Activated CD4-positive, alpha-beta T cell treated with anti-CD3 and anti-CD28 coated beads for 36 hours (primary cell): ENCODE measurements at regions not wholly inside any gene's neighbourhood (a gene's known extent, or its start where the extent isn't known, plus 50 kb on each side); places are given as distances from the start of the nearest gene placed in this dataset.

ENCODE experiments used
- ATAC-seq: fragments of 200-7000 bp; cut with Tn5 transposase; one replicate; pipeline ENCODE4 v1.10.0; 2021; ENCODE audit warnings: mild to moderate bottlenecking, moderate library complexity
- CTCF ChIA-PET: fragments of 350-600 bp; sonication (Branson Sonifier 250); formaldehyde crosslinking; loops from one replicate; lab custom pipeline; 2021; ENCODE audit warnings: antibody characterized with exemption; lab: Charles Lee
- POLR2A ChIA-PET: fragments of 350-600 bp; sonication (Branson Sonifier 250); formaldehyde crosslinking; loops from one replicate; lab custom pipeline; 2021; ENCODE audit warnings: antibody characterized with exemption, inconsistent platforms; lab: Charles Lee
- DNase-seq: peaks from one replicate; pipeline ENCODE4 v3.0.0-alpha.2; 2020
- H3K27ac Mint-ChIP-seq: one replicate; pipeline ENCODE4 v1.8.0; 2021; ENCODE audit warnings: mixed read lengths
- H3K27me3 Mint-ChIP-seq: one replicate; pipeline ENCODE4 v1.8.0; 2021; ENCODE audit warnings: mixed read lengths
- H3K36me3 Mint-ChIP-seq: one replicate; pipeline ENCODE4 v1.8.0; 2021; ENCODE audit warnings: low read depth, mixed read lengths
- H3K4me1 Mint-ChIP-seq: one replicate; pipeline ENCODE4 v1.8.0; 2021; ENCODE audit warnings: mixed read lengths
- H3K4me3 Mint-ChIP-seq: one replicate; pipeline ENCODE4 v1.8.0; 2021; ENCODE audit warnings: mild to moderate bottlenecking, moderate library complexity, mixed read lengths
- H3K9me3 Mint-ChIP-seq: one replicate; pipeline ENCODE4 v1.8.0; 2021; ENCODE audit warnings: low read depth, mixed read lengths
- intact Hi-C, 2 experiments: fragments of 100-400 bp; cut with DNase I in 1 of 2; cut with micrococcal nuclease in 1 of 2; formaldehyde crosslinking; loops; one replicate each; pipeline versions ENCODE4 v1.14.2 to v1.15.1; 2022 to 2024; cut with DNase I, micrococcal nuclease

DNA sequence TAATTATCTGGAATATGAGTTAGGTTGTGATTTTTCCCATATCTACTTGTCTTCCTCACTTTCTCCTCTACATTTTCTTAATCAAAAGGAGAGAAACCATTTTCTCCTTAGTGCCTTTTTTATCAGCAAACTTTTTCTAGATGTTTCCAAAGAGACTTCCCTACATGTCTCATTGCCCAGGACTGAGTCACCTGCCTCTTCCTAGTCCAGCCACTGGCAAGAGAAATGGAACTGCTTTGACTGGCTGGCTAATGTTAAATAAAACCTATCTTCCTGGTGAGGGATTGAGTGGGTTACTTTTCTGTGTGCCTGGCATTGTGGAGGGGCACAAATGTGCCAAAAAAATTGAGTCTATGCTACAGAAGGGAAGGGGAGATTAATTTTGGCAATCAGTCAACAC, 52.1 kb upstream of the CD5L start:
- Mint-ChIP-seq H3K27me3 (peaks cover 11% of the 10 kb centered on the region), H3K9me3 (peaks cover 2% of the 10 kb centered on the region), H3K27ac (no peak overlapping the region), H3K4me1 (no peaks in the 10 kb centered on the region), H3K4me3 (no peak overlapping the region), H3K36me3 (no peaks in the 10 kb centered on the region)
- ATAC-seq (no peak), DNase-seq (no peak)
- intact Hi-C loops = no loop called here
- ChIA-PET CTCF (no interaction called here), POLR2A (no interaction called here)

DNA sequence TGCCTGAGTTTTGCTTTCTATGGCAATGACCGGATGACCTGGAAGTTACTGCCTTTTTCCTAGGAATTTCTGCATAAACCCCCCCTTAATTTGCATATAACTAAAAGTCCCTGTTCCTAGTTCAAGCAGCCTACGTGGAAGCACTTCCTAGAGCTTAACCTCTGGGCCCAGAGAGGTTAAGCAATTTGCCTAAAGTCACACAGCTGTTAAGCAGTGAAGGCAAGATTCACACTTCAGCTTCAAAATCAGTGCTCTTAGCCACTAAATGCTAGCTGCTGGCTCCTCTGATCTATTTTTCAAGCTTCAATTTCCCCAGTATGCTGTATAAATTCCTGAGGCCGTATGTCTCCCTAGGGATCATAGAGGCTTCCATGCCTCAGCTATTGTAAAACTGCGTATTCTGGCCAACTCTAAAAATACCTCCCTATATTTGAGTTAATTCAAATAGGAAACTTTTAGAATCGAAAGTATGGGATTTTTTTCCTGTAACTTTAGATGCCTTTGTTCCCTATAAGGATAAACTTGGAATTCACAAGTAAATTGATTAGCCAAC, 53.1 kb upstream of the CD5L start:
- Mint-ChIP-seq H3K9me3 (peaks cover 5% of the 10 kb centered on the region), H3K4me3 (no peak overlapping the region), H3K36me3 (no peaks in the 10 kb centered on the region), H3K27ac (no peak overlapping the region), H3K4me1 (no peaks in the 10 kb centered on the region), H3K27me3 (peaks cover 11% of the 10 kb centered on the region)
- ChIA-PET POLR2A (no interaction called here), CTCF (no interaction called here)
- DNase-seq (no peak), ATAC-seq (no peak)
- intact Hi-C loops = no loop called here

DNA sequence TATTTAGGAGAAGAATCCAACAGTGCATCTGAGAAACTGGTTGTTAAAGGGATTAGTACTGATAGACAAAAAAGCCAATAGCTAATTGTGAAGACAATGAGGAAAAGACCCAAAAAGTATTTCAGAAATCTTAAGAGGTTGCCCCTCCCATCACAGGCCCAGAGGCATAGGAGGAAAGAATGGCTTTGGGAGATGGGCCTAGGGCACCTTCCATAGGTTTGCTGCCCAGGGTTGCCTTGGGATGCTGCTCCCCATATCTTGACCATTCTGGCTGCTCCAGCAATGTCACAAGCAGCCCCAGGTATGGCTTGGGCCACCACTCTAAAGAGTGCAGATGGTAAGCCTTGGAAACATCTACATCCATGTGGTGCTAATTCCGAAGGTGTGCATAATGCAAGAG, 68.7 kb upstream of the CD5L start:
- no peak for ATAC-seq

DNA sequence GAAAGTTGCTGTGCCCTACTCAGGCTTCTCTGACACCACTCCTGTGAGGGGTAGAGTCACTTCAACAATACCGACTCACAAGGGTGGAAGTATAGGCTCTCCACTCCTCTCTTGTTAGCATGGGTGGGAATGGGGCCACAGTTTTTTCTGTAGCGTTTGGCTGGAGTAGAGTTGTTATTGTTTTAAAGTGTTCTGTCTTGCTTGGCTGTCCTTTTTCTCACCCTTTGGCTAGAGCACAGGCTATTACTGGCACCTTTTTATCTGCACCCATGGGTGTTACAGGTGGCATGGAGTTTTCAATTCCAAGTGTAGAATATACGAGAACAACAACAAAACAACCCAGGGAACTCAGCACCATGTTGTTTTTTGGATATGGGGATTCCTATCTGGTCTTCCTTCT, 74.3 kb upstream of the CD5L start:
- no peak for DNase-seq
- POLR2A ChIA-PET = no interaction called here
- no peak overlapping the region for H3K4me3 Mint-ChIP-seq
- peaks cover 2% of the 10 kb centered on the region for H3K9me3 Mint-ChIP-seq
- CTCF ChIA-PET = no interaction called here
- H3K27me3 Mint-ChIP-seq = peaks cover 23% of the 10 kb centered on the region
- no peaks in the 10 kb centered on the region for H3K36me3 Mint-ChIP-seq
- H3K4me1 Mint-ChIP-seq = no peaks in the 10 kb centered on the region
- ATAC-seq = no peak
- no peak overlapping the region for H3K27ac Mint-ChIP-seq
- intact Hi-C loops = no loop called here

More for the DNA sequence above, 68.7 kb upstream of the CD5L start:
- peaks cover 19% of the 10 kb centered on the region for H3K27me3 Mint-ChIP-seq
- ChIA-PET CTCF (no interaction called here), POLR2A (no interaction called here)
- H3K4me1 Mint-ChIP-seq = no peaks in the 10 kb centered on the region
- no peak overlapping the region for H3K4me3 Mint-ChIP-seq
- no peak overlapping the region for H3K27ac Mint-ChIP-seq
- H3K36me3 Mint-ChIP-seq = no peaks in the 10 kb centered on the region
- H3K9me3 Mint-ChIP-seq = peaks cover 2% of the 10 kb centered on the region
- intact Hi-C loops = no loop called here
- no peak for DNase-seq

DNA sequence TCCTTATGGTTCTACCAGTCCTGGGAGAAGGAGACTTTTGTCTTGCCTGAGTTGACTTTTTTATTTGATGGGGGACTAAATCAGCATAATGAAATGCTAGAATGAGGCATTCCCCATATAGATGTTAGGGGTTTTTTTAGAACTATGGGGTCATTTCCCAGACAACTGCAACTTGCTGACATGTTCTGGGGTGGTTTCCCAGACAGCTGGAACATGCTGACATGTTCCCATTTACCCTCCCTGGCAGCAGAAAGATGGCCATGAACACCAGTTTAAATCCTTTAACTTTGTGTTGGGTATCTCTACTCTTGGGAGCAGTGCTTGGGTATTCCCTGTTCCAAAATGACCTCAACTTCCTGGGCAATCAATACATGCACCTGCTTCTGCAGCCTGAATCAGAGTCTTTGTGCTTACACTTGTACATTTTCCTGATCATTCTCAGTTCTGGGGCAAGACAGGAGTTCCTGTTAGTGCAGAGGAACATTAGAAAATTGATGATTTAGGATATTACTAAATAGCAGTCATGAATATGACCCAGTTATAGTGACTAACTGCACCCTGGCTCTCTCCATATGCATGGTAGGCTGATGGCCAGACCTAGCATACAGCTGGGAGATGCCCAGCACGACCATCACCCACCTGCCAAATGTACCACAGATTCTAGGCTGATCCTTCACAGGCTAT, 75.4 kb upstream of the CD5L start:
- Mint-ChIP-seq H3K27ac (no peak overlapping the region), H3K4me3 (no peak overlapping the region), H3K4me1 (no peaks in the 10 kb centered on the region), H3K36me3 (no peaks in the 10 kb centered on the region), H3K9me3 (no peaks in the 10 kb centered on the region), H3K27me3 (peaks cover 20% of the 10 kb centered on the region)
- ChIA-PET CTCF (no interaction called here), POLR2A (no interaction called here)
- ATAC-seq = no peak
- DNase-seq = no peak
- intact Hi-C loops = no loop called here

DNA sequence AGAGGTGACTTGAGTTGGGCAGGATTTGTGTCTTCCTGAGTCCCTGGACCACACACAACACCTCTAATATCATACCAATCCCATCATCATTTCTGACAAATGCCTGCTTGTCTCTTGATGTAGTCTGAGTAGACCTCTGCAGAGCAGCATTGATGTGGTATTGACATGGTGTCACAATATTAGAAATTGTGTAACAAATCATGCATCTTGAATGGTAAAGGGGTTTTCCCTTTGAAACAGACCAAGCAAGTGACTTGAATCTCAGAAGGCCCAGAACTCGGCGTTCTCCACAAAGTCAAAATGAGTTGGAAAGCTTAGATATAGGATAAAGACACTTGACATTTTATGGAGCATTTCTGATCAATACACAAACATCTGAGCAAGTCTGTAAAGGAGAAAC, 72.7 kb upstream of the KIRREL1 start:
- Mint-ChIP-seq H3K27ac (no peak overlapping the region), H3K36me3 (no peaks in the 10 kb centered on the region), H3K4me3 (no peak overlapping the region), H3K4me1 (no peaks in the 10 kb centered on the region), H3K27me3 (peaks cover 11% of the 10 kb centered on the region), H3K9me3 (no peaks in the 10 kb centered on the region)
- CTCF ChIA-PET = no interaction called here
- no peak for ATAC-seq
- DNase-seq = no peak
- intact Hi-C loops = no loop called here
- POLR2A ChIA-PET = no interaction called here

DNA sequence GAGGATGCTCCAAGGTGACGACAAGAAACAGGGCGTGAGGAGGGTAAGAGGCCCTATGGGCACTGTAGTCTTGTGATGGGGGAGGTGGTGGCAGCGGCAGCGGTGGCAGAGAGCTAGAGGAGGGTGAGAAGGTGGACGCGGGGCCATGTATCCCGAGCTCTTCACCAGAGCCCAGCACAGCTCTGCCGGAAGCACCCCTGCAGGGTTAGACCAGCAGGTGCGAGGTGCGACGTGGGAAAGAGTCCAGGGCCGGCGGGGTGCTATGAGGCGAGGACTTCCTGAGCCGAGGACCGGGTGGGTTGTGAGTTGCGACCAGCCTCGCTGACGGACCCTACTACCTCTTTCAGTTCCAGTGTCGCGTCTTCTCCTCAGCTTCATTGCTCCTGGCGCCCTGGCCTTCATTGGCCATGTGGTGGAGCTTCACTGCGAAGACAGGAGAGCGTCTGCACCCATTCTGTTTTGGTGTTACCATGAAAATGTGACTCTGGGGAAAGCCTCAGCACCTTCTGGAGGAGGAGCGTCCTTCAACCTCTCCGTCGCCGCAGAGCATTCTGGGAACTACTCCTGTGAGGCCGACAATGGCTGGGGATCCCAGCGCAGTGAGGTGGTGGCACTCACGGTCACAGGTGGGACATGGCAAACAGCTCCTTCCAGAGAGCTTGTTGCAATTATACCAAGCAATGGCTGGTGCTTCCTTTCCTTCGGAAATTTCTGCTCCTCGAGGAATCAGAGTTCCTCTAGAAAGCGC, 67.9 kb upstream of the KIRREL1 start:
- DNase-seq (no peak), ATAC-seq (no peak)
- peaks cover 6% of the 10 kb centered on the region for H3K27me3 Mint-ChIP-seq
- ChIA-PET CTCF (no interaction called here), POLR2A (no interaction called here)
- H3K4me3 Mint-ChIP-seq = no peak overlapping the region
- no peaks in the 10 kb centered on the region for H3K9me3 Mint-ChIP-seq
- no peaks in the 10 kb centered on the region for H3K4me1 Mint-ChIP-seq
- no peaks in the 10 kb centered on the region for H3K36me3 Mint-ChIP-seq
- intact Hi-C loops = no loop called here
- H3K27ac Mint-ChIP-seq = no peak overlapping the region

DNA sequence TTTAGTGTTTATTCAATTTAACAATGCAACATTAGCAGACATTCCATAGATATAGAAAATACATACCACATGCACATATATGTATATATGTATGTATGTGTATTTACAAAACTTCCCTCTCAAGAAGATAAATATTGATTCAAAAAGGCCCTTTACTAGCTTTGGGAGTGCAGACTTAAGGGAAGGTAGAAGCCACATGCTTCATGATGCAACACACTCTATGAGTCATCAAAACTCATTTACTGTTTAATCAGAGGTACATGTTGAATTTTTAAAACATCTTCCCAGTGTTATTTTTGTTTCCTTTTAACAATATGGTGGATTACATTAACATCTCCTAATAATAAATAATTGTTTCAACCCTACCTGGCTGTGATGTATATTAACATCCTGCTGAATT, 61.4 kb upstream of the KIRREL1 start:
- H3K4me1 Mint-ChIP-seq = no peaks in the 10 kb centered on the region
- no peak overlapping the region for H3K27ac Mint-ChIP-seq
- H3K4me3 Mint-ChIP-seq = no peak overlapping the region
- no peaks in the 10 kb centered on the region for H3K36me3 Mint-ChIP-seq
- ATAC-seq (no peak), DNase-seq (no peak)
- H3K9me3 Mint-ChIP-seq = no peaks in the 10 kb centered on the region
- POLR2A ChIA-PET = no interaction called here
- intact Hi-C loops = no loop called here
- H3K27me3 Mint-ChIP-seq = peaks cover 10% of the 10 kb centered on the region
- CTCF ChIA-PET = no interaction called here

DNA sequence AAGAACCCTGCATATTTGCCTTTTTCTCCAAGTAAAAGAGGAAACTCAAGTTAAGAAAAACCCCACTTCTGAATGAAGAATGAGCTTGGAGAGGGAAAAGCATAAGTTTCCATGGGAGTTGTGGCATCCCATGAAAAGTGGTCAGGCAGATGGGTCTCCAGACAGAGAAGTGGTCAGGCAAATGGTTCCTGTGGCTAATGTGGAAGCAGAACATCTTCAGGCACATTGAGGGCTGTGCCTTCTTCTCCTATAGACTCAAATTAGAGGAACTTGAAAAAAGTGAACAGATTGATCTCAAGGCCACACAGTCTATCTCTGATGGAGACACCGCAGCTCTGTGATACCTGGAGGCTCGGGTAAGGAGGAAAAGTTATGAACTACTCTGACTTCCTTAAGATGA, 55.7 kb upstream of the KIRREL1 start:
- no peaks in the 10 kb centered on the region for H3K4me1 Mint-ChIP-seq
- H3K4me3 Mint-ChIP-seq = no peak overlapping the region
- no peak for ATAC-seq
- ChIA-PET CTCF (no interaction called here), POLR2A (no interaction called here)
- no peaks in the 10 kb centered on the region for H3K36me3 Mint-ChIP-seq
- intact Hi-C loops = no loop called here
- no peaks in the 10 kb centered on the region for H3K9me3 Mint-ChIP-seq
- DNase-seq = no peak
- H3K27ac Mint-ChIP-seq = no peak overlapping the region
- peaks cover 19% of the 10 kb centered on the region for H3K27me3 Mint-ChIP-seq

DNA sequence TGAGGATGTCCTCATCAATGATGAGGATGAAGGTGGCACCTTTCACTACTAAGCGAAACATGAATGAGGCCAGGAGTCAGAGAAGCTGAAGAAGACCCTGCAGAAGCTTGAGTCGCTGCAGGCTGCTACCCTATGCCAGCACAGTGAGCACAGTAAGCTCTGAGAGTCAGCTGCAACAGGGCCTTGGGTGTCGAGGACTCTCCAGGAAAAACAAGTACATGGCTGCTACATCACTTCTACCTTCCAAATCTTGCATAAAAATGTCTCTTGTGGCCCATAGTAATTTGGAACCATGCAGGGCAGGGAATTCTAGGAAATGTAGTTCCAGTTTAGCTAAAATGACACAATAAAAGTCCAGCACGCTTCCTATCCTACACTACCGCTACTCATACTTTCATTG, 51.5 kb upstream of the KIRREL1 start:
- Mint-ChIP-seq H3K27ac (no peak overlapping the region), H3K36me3 (no peaks in the 10 kb centered on the region), H3K4me1 (no peaks in the 10 kb centered on the region), H3K27me3 (peaks cover 14% of the 10 kb centered on the region), H3K4me3 (no peak overlapping the region), H3K9me3 (no peaks in the 10 kb centered on the region)
- CTCF ChIA-PET = interaction anchor here (1.5 kb wide), 1 partner anchor 94 kb away, joined by 3 read pairs; no protein-coding TSS in a partner anchor
- ATAC-seq = no peak
- POLR2A ChIA-PET = no interaction called here
- no peak for DNase-seq
- intact Hi-C loops = no loop called here
